ENCODE measurements at regions not wholly inside any gene's neighbourhood (a gene's known extent, or its start where the extent isn't known, plus 50 kb on each side); places are given as distances from the start of the nearest gene placed in this dataset.

DNA sequence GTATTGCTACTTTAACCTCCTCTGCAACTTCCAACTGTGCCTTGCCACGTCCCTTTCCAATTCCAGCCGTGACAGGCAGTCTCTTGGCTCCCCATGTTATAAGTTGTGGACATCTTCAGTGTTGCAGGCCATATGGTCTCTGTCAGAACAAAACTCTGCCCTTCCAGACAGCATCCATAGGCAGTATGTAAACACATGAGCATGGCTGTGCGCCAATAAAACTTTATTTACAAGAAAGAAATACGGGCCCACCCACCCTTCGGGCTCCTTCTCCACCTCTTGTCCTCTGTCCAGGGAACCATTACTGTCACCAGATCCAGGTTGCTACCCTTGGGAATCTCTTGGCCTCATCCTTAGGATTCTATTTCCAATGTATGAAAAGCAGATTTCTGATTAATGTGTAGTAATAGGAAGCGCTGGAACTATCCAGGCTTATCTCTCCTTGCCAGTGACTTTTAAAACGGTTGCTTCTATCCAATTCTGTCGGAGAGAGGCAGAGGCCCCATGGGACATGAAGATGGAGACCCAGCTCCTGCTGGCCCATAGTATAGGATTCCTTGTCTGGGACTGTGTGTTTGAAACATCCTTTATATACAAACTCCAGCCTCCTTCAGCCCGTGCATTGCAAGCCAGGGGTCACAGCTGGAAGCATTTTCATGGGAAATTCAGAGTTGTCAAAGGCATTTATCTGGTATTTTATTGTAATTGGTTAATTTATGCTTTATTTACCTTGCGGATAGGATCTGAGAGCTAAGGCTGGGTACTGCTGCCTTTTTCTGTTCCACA is 114.4 kb downstream of the ZNF664 start:
- no peaks in the 10 kb centered on the region for H4K20me1 ChIP-seq (replicated peaks; ENCODE audit: control insufficient read depth, insufficient read depth, low read length)
- ChIA-PET POLR2A (no interaction called here), CTCF (ENCODE audit: low intra/inter-chr PET ratio) (no interaction called here)
- no peaks in the 10 kb centered on the region for H3K9me3 ChIP-seq (replicated peaks; ENCODE audit: control insufficient read depth, insufficient read depth, low read depth, low read length)
- BruUV-seq (replicated peaks), result no TSS peak
- peaks cover 0 to 2% of the 10 kb centered on the region in 2 experiments; a peak in 1 of 5 replicates for H3K4me1 ChIP-seq (replicated peaks in 1 of 2; ENCODE audit: control insufficient read depth in 2 of 2, insufficient read depth in 2 of 2, low read length in 2 of 2)
- TF ChIP-seq, protein P1, sequence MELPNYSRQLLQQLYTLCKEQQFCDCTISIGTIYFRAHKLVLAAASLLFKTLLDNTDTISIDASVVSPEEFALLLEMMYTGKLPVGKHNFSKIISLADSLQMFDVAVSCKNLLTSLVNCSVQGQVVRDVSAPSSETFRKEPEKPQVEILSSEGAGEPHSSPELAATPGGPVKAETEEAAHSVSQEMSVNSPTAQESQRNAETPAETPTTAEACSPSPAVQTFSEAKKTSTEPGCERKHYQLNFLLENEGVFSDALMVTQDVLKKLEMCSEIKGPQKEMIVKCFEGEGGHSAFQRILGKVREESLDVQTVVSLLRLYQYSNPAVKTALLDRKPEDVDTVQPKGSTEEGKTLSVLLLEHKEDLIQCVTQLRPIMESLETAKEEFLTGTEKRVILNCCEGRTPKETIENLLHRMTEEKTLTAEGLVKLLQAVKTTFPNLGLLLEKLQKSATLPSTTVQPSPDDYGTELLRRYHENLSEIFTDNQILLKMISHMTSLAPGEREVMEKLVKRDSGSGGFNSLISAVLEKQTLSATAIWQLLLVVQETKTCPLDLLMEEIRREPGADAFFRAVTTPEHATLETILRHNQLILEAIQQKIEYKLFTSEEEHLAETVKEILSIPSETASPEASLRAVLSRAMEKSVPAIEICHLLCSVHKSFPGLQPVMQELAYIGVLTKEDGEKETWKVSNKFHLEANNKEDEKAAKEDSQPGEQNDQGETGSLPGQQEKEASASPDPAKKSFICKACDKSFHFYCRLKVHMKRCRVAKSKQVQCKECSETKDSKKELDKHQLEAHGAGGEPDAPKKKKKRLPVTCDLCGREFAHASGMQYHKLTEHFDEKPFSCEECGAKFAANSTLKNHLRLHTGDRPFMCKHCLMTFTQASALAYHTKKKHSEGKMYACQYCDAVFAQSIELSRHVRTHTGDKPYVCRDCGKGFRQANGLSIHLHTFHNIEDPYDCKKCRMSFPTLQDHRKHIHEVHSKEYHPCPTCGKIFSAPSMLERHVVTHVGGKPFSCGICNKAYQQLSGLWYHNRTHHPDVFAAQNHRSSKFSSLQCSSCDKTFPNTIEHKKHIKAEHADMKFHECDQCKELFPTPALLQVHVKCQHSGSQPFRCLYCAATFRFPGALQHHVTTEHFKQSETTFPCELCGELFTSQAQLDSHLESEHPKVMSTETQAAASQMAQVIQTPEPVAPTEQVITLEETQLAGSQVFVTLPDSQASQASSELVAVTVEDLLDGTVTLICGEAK (IDR thresholded peaks at IDR 0.05), result peak; percentile 83
- TF ChIP-seq, protein P1 (CRISPR knock-in tag; IDR thresholded peaks at IDR 0.05), result peak; percentile 40; the same call in 1 of the 2 replicates
- TF ChIP-seq ZNF140 (CRISPR knock-in tag; IDR thresholded peaks at IDR 0.05), result no peak
- WGBS (ENCODE audit: insufficient coverage, low coverage, missing lambda C conversion rate), result 6% methylated on average over 10 of the region's 10 CpGs
- no peak overlapping the region for H3K4me3 ChIP-seq
- FAIRE-seq (no peak), DNase-seq (ENCODE audit: extremely low read depth in 1 of 4, low spot score in 3 of 4) (no peak), ATAC-seq (no peak)
- H3K9ac ChIP-seq (ENCODE audit: insufficient read depth in 1 of 2, low read depth in 2 of 2, low read length in 2 of 2), result no peak overlapping the region
- H3K79me2 ChIP-seq (ENCODE audit: control insufficient read depth, insufficient read depth, low read length), result no peaks in the 10 kb centered on the region
- H3K27ac ChIP-seq (ENCODE audit: extremely low read depth, low read depth, low read length), result no peak overlapping the region
- in situ Hi-C loops (cut with MboI), result no loop called here
- peaks cover 31 to 72% of the 10 kb centered on the region in 2 experiments for H3K27me3 ChIP-seq (ENCODE audit: control insufficient read depth in 2 of 2, insufficient read depth in 2 of 2, low read length in 2 of 2)
- H3K36me3 ChIP-seq (ENCODE audit: control insufficient read depth, insufficient read depth, low read length), result no peaks in the 10 kb centered on the region
- intact Hi-C loops (cut with micrococcal nuclease), result no loop called here
- no peak overlapping the region for H2AFZ ChIP-seq (ENCODE audit: low read depth, low read length)
- no peaks in the 10 kb centered on the region for H3K9me1 ChIP-seq (ENCODE audit: control insufficient read depth, insufficient read depth, low read length)
- no peak overlapping the region for H3K4me2 ChIP-seq (ENCODE audit: insufficient read depth, low read length)
